ENCODE measurements at regions not wholly inside any gene's neighbourhood (a gene's known extent, or its start where the extent isn't known, plus 50 kb on each side); places are given as distances from the start of the nearest gene placed in this dataset.

DNA sequence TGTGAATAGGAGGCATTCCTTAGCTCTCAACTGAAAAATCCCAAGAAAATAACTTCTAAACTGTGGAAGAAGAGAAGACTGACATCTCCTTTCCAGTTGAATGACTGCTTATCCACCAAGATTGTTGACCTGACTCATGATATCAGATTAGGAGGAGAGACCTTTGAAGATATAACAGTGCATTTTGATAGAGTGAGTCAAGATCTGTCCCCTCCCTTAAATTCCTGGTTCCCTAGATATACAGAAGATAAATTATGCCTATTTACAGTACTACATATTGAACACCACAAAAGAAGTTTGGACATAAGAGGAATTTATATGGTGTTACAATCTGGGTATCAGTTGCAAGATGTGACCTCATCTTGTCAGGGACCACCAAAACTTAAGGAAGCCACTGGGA is 285.3 kb upstream of the ZSWIM2 start:
- DNase-seq, result no peak

DNA sequence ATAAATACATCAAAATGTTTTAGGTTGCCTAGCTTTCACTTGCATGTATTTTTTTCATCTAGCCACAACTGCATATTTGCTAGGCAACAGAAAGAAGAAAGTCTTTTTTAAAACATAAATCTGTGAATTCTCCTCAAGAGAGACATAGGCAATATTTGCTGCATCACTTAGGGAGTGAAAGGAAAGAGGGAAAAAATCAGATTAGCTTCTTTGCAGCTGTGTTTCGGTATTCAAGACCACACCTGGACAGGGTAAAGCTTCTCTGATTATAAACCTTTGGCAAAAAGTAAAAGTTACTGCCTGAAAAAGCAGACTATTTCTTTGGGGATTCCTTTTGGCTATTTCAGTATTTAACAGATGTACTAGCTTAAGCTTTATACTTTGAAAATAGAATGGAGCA is 280.9 kb upstream of the ZSWIM2 start:
- no peak for DNase-seq

DNA sequence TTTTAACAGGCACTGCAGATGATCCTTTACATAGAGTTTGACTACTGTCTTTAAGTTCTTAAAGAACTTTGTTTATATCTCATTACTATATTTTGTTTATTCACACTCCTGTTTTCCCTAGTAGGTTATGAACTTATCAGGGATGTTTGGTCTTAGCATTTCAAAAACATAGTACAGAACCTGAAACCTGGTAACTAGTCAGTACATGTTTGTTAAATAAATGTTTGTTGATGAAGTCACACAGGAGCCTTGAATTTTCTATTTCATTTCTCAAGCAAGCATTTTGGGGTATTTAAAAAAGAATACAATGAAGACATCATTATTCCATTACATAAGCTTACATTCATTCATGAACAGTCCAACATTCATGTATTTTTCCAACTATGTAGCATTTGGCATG is 280.3 kb upstream of the ZSWIM2 start:
- no peak for DNase-seq

DNA sequence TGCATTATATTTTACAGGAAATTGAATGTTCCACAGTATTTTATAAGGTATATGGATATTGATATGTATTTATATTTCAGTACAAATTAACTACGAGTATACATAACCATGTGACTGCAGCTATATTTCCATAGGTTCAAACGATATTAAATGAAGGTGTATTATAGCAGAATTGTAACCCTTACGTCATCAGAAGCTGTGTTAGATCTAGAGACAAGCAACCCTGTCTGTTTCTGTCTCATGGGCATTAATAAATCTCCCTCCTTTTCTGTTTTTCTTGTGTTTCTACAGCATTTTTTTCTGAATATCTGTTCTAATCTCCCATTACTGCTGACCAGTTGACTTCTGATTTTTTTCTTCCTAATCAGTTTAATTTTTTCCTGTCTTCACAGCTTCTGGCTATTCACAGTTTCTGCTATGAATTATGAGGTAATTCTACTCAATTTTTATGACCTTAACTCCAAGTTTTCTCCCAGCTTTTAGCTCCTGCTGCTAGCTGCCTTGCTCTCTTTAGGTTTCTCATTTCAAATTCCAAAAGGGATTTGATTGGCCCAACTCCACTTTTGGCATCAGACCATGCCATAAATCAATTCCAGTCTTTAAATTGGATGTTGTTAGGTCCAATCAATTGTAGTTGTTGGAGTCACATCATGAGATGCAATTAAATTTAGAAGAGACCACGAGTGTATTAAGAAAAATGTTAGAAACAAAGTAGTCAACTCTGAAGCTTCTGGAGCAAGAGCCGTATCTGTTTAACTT is 277.5 kb upstream of the ZSWIM2 start:
- DNase-seq, result no peak

DNA sequence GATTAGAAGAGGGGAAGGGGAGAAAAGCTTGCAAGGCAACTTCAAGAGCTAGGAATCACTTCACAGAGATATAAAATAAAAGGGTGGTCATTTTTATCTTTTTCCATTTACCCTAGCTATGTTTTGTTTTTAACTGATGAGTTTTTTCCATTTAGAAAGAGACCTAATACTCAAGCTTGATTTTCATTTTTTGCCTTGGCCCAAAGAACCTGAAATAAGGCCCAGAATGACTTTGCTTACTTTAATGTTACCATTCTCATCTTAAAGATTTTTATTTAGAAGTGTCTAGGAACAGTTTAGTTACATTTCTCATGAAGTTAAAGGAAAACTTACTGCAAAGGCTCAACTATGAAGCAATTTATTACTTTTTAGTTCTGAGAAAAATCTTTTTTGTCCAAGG is 276.3 kb upstream of the ZSWIM2 start:
- DNase-seq, result no peak

DNA sequence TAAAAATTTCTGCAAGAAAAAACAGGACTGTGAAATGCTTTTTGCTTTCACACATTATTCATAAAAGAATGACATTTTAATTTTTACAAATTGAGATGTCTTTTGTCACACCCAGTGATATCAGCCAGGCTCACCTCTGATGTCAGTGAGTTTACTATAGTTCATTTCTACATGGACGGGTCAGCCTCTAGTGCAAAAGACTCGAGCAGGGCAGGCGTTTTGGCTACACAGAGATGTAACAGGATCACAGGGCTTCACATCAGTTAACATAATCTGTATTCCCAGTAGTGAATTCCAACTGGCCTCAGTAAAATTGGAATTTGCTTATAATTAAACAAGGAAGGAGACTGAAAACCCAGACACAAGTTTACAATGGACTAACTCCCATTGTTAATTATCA is 275.6 kb upstream of the ZSWIM2 start:
- DNase-seq, result no peak

DNA sequence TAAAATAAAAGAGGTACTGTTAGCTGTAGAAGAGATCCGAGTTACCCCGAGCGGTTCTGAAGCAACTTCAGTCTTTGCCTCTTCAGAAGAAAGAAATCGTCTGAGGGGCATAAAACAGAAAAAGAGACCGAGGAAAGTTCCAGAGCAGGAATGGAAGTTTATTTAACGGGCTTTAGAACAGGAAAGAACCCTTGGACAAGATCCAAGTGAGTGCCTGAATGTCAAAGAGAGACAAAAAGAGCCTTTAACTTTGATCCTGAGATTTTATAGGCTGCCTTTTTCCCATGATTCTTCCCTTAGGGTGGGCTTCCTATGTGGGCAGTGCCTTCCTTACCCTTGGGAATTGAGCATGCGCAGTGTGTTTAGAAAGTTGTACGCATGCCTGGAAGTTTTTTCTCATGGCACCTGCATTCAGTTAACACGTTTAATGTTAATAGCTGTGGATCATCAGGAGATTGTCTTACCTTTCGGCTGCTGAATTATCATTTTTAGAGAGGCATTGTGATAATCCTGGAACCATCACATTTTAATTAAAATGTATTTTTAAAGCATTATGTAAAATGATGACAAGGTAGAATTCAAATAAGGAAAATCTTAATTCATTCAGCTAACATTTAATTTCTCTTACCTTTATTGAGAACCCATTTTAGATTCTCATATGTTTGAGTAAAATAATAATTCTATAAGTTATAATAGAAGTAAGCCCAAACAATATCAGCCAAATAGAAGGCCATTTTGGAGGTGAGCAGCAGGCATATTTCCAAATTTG is 269.5 kb upstream of the ZSWIM2 start:
- no peak for DNase-seq

DNA sequence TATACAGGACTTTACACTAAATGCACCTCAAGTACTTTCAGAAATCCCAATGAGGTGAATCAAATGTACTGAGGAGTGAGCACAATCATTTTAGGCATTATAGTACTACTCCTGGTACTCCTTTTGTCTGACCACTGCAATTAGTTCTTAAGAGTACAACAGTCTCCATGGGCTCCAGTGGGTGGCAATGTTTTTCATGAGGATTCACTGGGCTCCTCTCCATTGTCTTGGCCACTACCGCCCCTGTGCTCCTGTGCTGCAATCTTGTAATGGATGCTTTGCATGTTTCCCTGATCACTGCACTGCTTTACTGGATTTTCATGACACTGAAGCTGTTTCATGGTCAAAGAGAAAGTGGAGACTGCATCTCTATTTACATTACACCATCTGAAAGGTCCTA is 268.5 kb upstream of the ZSWIM2 start:
- no peak for DNase-seq

DNA sequence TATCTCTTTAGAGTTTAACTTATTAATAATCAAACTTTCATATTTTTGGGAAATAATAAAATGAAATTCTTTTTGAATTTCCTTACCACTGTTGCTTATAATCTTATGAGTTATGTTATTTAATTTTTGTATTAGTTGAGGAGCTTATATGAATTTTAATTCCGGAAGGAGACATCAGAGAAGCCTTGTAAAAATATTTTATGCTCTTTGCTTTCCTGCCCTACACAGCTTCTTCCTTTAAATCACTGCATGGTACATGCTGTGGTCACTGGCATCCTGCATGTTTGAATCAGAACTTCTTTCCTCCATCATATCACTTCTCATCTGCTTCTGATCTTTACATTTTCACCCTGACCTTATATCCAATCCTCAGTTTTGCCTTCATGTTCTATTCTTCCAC is 266.7 kb upstream of the ZSWIM2 start:
- DNase-seq, result no peak

DNA sequence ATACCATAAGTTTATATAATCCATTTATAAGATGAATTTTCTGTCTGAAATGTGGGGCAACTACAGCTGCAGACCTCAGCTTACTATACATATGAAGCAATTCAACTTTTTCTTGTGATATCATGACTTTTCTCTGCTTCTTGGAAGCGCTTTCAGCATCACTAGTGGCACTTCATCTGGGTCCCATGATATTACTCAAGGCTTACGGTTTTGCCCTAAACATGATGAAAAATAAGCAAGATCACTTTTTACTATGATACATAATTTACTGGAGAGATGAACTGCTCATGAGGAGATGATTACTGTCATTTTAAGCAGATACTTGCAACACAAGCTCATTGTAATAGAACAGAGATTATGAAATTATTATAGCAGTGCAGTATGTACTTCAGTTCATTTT is 258.0 kb upstream of the ZSWIM2 start:
- no peak for DNase-seq

DNA sequence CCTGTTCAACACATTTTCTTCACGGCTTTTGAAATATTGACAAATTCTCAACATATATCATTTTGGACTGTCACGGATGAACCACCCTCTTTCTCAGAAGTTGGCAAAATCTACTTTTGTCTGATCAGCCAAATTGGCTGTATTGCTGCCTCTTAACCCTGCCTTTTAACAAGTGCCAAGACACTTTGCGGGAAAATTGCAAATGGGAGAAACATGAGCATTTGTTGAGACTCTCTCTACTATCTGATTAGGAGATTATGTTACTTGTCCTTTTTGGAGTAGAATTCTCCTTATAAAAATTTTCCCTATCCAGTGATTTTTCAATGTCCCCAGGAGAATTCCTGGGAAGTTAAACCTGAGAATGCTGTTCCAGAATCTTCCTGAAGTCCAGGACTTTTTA is 256.2 kb upstream of the ZSWIM2 start:
- DNase-seq, result no peak

DNA sequence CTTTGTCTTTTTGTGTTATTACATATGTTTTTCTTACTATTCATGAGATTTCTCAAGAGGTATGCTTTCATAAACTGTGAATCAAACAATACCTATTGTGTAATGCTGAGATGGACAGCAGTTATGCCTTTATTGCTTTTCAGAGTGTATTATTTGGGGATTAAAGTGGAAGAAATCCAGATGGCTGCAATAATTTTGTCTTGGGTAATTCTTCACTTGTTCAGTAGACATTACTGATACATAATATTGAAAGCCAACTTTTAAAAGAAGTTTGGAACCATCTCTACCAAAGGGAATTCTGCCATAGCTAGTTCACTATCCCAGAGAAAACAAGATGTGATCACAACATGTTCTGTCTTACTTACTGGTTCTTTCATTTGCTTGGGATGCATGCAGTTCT is 253.4 kb upstream of the ZSWIM2 start:
- DNase-seq, result no peak

DNA sequence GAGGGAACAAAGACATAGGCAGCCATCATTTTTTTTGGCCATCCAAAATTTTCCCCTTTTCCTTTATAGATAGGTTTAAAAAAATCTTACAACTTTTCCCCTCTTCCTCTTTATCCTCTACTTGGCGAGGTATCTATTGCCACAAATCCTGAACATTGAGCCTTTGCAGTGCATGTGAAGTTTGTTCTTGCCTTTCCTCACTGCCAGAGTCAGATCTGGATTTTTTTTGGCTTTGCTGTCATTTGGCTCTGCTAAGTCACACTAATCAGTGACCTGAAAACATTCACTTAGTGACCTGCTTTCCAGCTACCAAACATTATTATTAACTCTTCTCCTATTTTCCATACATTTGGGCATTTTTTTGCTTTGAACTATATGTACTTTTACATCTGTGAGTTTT is 249.2 kb upstream of the ZSWIM2 start:
- DNase-seq, result no peak

DNA sequence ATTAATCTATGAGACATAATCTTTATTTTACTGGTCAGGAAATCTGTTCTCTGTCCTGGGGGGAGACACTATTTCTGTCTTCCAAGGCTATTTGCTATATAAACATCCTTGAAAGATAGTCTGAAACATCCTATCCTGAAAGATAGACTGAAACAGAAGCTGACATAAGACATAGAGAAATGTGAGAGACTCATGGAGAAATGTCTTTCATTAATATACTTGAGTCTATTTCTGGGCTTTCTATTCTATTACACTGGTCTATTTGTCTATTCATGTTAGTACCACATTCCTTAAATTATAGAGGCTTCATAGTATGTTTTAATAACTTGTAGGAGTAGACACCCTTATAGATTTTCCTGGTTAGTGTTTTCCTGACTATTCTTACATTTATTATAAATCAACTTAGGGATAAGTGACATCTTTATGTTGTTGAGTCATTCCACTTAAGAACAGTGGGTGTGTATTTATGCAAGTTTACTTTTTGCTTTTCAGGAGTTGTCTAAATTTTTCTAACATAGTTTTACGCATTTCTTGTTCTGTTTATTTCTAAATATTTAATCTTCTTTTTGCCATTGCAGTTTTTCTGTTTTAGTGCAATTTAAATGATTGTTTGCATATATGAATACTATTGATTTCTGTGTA is 244.9 kb upstream of the ZSWIM2 start:
- no peak for DNase-seq

DNA sequence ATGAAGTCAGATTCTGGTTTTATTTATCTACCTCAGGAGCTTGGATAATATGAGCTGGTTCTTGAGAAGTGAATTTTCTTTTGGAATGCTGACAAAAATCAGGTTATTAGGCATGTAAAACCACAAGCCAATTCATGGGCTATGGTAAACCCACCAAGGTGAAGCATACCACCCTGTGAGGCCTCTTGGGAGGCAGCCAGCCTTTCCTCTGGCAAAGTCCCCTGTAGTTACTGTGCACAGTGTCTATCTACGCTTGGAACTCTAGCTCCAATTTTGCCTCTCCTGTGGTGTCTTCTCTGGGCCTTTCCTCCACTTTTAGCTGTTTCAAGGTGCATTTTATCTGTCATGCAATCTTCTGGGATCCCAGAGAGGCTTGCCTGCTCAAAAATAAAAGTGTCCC is 242.7 kb upstream of the ZSWIM2 start:
- DNase-seq, result no peak

DNA sequence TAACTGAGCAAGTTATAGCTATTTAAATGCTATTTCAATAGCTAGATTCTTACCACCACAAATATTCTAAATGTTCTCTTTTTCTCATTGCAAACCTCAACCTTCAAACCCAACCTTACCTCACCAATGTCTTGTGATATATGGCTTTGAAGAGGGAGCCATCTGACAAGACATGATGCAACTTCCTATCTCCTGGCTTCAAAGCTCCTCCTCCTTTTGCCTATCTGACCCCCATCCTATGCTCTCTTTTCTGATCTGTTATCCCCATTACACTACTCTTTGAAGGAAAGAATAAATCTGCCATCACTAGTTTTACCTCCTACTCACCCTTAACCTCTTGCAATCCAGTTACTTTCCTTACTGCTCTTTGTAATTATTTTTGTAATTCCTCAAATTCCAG is 235.6 kb upstream of the ZSWIM2 start:
- DNase-seq, result no peak

DNA sequence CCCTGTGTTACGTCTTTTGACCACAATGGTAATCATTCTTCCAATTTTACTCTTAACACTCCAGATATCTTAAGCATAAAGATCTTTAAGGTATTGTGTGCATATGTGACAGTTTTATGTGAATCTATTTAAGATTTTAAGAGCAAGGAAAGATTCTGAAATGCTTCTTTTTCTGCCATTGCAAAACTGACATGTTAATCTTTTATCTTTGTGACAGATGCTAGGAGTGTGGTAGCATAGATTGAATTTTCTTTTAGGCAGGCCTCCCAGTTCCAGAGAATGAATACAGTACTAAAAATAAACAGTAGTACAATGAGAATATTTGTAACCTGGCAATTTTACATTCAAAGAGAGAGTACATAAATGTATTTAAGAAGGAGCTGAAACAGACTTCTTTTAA is 232.5 kb upstream of the ZSWIM2 start:
- no peak for DNase-seq

DNA sequence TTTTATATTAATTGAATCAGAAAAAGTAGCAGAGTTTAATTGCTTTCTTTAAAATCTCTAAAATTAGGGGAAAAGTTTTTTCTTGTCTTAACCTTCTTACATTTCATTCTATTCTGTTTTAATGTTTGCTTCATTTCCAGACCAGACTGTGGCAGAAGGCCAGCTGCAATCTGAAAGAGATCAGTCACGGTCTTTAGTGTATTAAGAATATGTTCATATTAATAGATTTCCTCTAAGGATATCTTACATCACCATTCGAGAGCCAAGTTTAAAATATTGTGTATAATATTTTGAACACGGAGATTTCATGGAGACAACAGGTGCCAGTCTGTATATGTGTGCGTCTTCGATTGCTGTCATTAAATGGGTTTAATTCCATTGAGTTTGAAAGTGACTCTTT is 230.9 kb upstream of the ZSWIM2 start:
- no peak for DNase-seq

DNA sequence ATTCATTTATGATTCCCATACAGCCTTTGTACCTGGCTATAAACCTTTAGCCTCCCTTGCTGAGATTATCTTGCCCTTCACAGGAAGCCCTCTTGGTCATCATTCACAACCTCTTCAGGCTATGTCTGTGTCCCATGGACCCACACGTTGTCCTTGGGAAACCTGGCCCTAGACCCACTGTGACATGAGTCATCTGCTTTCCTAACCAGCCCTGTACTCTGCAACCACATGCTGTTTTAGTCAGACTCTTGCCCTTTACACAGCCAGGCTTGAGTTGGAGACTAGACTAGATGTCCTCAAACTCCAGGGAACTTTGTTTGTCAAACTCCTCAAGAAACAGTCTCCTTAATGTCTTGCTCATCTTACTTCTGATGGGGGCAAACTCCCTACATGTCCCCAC is 229.3 kb upstream of the ZSWIM2 start:
- DNase-seq, result no peak

DNA sequence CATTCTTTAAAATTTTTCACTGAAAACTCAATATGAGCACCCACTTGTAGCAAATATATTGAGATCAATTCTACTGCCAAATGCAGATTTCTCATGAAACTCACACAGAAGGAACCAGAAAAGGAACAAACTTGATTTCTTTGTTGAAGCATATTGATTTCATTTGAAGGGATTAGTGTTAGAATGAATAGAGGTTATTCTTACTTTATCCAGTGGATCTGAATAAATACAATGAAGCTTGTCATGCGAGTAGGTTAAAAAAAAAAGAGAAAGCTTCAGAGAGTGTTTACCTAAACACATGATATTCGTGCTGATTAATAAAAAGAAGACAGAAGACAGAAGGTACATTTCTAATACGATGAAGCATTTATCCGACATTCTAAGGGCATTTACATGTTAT is 226.7 kb upstream of the ZSWIM2 start:
- DNase-seq, result no peak

DNA sequence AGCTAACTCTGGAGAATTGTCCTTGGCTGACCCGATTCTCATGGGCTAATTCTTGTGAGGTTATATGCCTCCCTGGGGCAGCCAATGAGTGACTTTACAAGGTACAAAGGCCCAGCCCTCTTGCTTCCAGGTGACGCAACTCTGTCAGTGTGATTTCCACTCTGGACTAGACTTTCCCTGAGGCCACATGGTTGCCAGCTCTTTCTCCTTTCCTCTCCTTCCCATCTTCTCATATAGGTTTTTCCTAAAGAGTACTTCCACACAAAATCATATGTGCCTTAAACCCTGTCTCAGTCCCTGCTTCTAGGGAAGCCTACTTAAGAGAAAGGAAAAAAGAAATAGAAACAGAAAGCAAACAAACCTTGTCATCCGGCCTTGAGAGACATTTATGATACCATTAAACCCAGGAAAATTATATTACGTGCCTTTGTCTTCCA is 226.2 kb upstream of the ZSWIM2 start:
- no peak for DNase-seq

DNA sequence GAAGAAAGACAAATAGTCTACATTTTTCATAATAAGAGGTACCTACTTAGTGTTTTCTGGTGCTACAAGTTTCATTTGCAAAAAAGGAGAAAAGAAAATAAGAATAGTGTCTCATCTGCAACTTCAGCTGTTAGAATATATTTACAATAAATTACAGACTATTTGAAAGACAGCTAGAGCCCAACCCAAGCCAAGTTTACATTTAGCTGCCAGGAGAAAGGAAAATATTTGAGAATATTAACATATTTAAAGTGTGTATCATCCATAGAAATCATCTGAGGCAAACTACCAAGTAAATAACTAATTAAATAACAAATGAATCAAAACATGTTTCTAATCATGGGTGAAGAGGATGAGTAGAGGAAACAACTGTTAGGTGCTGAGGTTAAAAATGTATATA is 209.2 kb upstream of the ZSWIM2 start:
- no peak for DNase-seq

DNA sequence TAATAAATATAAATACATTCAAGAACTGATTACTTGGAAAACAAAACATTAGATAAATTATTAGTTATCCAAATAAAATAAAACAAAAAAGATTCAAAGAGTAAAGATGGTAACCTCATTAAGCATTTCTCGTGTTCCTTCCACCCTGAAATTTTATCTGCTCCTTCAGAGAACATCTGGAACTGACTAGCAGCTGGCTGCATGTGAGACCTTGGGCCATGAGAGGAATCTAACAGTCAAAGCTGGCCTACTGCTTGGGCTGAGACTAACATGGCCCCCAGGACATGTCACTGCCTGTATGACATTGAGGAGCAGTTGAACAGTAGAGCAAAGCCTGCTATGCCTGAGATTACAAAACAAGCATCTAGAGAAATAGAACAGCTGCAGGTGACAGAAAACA is 208.5 kb upstream of the ZSWIM2 start:
- no peak for DNase-seq

All from MV-4-11 (cell line).